ENCODE measurements at regions not wholly inside any gene's neighbourhood (a gene's known extent, or its start where the extent isn't known, plus 50 kb on each side); places are given as distances from the start of the nearest gene placed in this dataset.

DNA sequence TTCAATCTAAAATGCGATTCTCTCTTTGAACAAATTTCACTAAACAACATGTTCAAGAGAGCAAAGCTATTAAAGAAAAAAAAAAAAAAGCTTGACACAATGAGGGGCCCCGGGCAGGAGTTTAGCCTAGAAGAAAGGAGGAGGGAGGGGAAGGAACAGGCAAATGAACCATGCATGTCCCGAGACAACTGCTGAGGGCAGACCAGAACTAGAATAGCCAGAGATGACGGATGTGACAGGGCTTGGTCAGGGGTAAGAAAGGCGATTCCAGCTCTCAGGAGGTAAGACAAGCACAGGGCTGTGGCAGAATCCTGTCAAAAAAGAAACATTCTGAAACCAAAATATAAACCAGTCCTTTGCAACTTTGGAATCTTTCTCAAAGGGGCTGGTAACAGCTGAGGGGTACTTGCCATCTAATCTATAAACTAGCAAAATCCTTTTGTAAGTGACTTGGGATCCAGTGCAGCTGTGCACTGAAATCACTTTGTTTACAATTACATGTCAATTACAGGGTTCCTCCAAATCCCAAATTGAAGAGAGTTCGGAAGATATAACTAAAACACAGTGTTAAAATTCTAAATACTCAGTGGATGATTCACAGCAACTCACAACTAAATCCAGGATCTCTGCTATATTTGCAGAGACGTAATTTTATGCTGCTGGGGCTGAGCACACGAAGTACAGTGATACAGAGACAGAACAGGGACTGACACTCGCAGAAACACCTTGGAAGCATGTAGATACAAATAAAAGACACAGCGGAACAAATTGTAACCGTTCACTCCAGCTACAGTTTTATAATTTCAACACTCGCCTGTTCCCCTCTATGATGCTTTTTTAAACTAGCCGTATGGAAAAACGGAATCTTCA is 567.4 kb upstream of the ZFHX3 start:
- TF ChIP-seq CTCF (conservative IDR thresholded peaks at IDR 0.05; ENCODE audit: low read depth, low read length) (no peak), POLR2A (IDR thresholded peaks at IDR 0.05; ENCODE audit: low read depth, low read length) (no peak), MXI1 (IDR thresholded peaks at IDR 0.05; ENCODE audit: borderline replicate concordance, low read depth, low read length) (no peak), CEBPB (IDR thresholded peaks at IDR 0.05; ENCODE audit: low read depth, low read length) (no peak), RAD21 (IDR thresholded peaks at IDR 0.05; ENCODE audit: low read length) (no peak), NFE2L2 (IDR thresholded peaks at IDR 0.05; ENCODE audit: low read depth, low read length) (no peak), BHLHE40 (IDR thresholded peaks at IDR 0.05; ENCODE audit: low read depth, low read length) (no peak)
- TF ChIP-seq, protein P1, sequence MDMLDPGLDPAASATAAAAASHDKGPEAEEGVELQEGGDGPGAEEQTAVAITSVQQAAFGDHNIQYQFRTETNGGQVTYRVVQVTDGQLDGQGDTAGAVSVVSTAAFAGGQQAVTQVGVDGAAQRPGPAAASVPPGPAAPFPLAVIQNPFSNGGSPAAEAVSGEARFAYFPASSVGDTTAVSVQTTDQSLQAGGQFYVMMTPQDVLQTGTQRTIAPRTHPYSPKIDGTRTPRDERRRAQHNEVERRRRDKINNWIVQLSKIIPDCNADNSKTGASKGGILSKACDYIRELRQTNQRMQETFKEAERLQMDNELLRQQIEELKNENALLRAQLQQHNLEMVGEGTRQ (IDR thresholded peaks at IDR 0.05; ENCODE audit: low read depth, low read length): no peak
- TF ChIP-seq, protein P2, sequence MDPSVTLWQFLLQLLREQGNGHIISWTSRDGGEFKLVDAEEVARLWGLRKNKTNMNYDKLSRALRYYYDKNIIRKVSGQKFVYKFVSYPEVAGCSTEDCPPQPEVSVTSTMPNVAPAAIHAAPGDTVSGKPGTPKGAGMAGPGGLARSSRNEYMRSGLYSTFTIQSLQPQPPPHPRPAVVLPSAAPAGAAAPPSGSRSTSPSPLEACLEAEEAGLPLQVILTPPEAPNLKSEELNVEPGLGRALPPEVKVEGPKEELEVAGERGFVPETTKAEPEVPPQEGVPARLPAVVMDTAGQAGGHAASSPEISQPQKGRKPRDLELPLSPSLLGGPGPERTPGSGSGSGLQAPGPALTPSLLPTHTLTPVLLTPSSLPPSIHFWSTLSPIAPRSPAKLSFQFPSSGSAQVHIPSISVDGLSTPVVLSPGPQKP (IDR thresholded peaks at IDR 0.05; ENCODE audit: borderline replicate concordance, low read depth, low read length): no peak
